ENCODE measurements at regions not wholly inside any gene's neighbourhood (a gene's known extent, or its start where the extent isn't known, plus 50 kb on each side); places are given as distances from the start of the nearest gene placed in this dataset.

GRCh38 chr18:10190564-10190963, 263.9 kb upstream of the APCDD1 start:
- TF ChIP-seq POLR2A (IDR thresholded peaks at IDR 0.05; ENCODE audit: low read length), result no peak
- TF ChIP-seq GATA1 (IDR thresholded peaks at IDR 0.05; ENCODE audit: low read depth, low read length), result no peak

Data from erythroblast (primary cell).